Right hindlimb (tissue), 1 donor: ENCODE measurements at regions not wholly inside any gene's neighbourhood (a gene's known extent, or its start where the extent isn't known, plus 50 kb on each side); places are given as distances from the start of the nearest gene placed in this dataset.
"Not testable (repeated sequence)": the region's sequence is repeated elsewhere in the genome, so short reads cannot be mapped to it uniquely, and the experiment has no call there.

ENCODE experiments used
- DNase-seq: peaks from one replicate; pipeline ENCODE4 v3.0.0-alpha.2; 2018

DNA sequence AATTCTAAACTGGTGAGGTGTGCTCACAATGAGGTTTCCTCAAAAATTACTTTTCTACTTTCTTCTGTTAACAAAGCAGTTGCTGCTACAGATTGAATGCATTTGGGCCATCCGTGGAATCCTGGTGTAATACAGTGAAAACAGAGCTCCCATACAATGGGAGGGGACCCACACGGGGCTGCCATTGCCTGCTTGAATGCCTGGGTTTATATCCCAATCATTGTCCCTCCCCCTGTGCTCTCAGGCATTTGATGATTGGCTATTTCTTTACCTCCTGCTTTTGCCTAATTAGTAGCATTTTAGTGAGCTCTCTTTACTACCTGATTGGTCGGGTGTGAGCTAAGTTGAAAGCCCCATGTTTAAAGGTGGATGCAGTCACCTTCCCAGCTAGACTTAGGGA is 52.9 kb upstream of the CSF1 start:
- DNase-seq: not testable (repeated sequence)

DNA sequence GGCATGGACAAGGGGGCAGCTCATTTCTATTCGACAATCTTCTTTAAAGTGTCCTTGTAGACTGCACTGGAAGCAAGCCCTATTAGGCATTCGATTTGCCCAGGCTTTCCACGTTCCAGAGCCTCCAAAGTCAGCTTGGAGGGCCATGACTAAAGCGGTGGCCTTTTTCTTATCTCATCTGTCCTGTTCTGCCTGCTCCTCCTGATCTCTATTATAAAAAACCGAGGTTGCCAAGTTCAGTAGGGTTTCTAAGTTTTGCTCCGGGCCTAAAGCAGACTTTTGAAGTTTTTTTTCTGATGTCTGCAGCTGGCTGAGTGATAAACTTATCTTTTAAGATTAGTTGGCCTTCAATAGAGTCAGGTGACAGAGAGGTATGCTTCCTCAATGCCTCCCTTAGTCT is 54.7 kb upstream of the CSF1 start:
- DNase-seq: not testable (repeated sequence)

DNA sequence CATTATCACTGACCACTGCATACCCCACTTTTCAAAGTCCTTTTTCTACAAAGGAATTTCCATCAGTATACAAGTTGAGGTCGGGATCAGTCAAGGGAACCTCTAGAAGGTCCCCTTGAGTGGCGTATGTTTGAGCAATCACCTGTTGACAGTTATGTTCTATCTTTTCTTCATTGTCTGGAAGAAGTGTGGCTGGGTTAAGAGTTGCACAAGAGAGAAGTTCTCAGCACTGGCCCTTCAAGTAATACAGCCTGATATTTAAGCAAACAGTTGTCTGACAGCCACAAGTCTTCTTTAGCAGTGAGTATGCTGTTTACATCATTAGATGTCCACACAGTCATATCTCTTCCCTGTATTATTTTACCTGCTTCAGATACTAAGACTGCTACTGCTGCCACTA is 56.7 kb upstream of the CSF1 start:
- DNase-seq: not testable (repeated sequence)

DNA sequence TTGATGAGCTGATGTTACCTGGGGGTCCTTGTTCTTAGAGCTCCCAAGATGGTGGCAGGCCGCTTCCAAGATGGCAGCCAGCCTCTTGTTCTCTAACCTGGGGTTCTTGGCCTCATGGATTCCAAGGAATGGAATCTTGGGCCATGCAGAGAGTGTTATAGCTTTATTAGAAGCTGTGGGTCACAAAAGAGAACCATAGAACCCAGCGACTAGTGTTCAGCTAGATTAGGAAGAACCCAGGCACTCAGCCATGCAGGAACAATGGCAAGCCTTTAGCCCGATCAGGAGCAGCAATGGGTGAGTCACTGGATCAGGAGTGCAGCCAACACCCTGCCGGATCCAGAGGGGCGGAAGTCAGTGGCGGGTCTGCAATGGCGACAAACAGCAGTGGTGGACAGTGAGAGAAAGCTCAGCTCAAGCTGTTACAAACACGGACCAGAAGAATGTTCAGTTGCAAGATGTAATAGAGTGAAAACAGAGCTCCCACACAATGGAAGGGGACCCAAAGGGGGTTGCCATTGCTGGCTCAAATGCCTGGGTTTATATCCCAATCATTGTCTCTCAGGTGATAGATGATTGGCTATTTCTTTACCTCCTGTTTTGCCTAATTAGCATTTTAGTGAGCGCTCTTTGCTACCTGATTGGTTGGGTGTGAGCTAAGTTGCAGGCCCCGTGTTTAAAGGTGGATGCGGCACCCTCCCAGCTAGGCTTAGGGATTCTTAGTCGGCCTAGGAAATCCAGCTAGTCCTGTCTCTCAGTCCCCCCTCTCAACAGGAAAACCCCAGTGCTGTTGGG is 58.2 kb upstream of the CSF1 start:
- DNase-seq: not testable (repeated sequence)

DNA sequence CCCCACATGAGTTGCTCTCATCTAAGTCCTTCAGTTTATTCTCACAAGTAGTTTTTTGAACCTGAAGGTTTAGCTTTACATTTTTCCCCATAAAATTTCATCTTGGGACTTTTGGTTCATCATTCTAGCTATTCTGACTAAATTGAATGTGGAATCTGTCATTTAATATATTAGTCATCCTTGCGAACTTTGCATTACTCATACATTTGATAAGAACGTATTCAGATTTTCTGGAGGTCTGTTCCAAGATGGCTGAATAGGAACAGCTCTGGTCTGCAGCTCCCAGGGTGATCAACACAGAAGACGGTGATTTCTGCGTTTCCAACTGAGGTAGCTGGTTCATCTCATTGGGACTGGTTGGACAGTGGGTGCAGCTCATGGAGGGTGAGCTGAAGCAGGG is 59.8 kb upstream of the CSF1 start:
- DNase-seq: no peak

DNA sequence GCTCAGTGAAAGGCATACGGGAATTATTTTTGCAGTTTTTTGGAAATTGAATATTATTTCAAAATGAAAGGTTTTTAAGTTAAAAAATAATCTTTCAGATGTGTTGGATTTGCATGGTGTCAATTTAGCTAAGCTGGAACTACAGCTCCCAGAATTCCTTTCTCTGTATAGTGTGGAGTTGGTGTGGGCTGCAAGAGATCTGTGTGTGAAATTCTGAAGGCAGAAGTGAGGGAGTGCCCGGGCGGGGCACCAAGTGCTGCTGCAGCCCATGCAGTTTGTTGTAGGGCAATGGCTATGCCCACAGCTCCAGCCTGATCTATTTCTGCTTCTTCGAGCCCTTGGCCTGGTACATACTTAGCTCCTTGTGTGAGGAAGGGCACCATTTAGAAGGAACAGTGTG is 60.5 kb upstream of the CSF1 start:
- DNase-seq: no peak

DNA sequence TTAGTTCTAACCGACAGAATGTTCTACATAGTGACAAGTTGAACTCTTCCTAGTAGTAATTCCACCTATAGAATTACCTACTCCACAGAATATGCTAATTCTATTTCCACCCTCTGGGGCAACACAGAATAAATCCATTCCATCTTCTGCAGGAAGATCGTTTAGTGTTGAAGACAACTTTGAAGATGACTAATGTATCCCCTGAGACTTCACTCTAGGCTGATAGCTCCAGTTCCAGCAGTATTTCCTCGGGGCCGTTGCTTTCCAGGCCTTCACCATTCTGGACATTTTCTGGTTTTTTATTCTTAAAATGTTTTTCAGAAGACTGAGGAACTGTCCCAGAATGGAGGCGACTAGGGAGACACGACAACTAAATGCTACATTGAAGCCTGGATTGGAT is 61.0 kb upstream of the CSF1 start:
- DNase-seq: no peak

DNA sequence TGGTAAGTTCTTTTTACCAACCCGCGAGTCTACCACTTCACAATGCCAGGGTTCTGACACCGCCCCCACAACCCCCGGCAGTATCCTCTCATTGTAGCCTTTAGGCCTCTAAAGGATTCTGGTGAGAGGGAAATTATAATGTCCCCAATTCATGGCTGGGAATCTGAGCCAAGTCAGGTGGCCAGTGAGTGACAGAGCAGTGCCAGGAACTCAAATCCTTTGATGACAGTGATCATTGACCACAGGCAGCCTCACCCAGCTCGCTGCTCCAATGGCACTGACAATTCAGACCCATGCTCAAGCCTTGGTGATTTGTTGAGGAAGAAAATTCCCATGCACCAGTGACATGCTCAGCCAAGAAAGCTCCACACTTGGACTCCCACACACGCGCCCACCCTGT is 63.4 kb upstream of the CSF1 start:
- no peak for DNase-seq

DNA sequence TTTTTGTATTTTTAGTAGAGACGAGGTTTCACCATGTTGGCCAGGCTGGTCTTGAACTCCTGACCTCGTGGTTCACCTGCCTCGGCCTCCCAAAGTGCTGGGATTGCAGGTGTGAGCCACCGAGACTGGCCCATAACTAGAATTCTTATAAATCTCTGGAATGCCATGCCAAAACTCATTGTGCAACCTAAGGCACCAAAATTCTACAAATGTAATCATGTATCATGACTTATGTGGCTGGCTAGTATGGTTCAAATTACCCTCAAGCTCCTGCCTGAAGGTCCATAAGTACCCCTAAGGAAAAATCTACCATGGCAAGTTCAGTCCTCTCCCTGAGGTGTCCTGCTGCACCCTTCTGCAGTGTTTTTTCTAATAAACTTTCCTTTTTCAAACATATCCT is 63.8 kb upstream of the CSF1 start:
- DNase-seq: no peak

DNA sequence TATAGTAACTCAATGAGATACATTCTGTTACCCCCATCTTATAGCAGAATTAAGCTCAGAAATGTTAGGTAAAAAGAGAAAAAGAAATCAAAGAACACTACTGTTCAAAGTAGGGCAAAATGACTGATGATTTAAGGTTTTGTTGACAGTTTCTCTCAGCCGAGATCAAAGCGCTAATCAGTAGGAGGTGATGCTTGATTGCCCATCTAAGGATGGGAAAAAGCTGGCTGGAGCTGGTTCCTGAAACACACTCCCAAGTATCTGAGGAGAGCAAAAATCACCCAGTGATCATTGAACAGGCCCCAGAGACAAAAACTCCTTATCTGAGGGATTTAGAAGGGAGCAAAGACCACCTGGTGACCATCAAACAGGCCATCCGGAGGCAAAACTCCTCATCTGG is 64.5 kb upstream of the CSF1 start:
- no peak for DNase-seq

DNA sequence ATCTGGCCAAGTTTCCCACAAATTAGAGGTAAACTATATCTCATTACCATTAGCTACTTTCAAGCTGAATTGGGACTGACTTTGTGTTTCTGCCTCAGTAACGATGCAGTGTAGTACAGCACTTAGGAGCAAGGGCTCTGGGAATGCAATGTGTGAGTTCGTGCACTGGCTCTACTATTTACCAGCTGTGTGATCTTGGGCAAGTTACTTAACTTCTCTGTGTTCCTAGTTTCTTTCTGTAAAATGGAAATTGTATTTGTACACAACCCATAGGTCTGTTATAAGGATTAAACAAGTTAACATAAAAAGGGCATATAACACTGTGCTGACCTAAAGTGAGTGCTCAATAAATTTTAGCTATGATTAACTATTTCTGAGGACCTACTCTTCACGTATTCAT is 65.0 kb upstream of the CSF1 start:
- no peak for DNase-seq

DNA sequence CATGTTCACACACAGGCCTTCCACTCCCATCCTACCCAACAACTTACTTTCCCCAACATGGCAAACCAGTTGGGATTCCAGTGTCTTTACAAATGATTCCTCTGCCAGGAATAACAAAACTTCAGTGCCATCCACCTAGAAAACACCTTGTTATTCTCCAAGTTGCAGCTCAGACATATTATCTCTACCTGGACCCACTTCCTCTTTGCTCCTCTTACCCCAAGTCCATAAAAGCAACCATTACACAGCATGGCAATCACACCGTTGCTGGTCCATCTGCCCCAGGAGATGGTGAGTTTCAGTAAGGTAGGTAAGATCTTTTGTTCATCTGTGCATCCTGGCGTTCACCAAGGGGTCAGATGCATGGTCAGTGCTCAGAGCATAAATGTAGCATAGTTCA is 66.0 kb upstream of the CSF1 start:
- no peak for DNase-seq

DNA sequence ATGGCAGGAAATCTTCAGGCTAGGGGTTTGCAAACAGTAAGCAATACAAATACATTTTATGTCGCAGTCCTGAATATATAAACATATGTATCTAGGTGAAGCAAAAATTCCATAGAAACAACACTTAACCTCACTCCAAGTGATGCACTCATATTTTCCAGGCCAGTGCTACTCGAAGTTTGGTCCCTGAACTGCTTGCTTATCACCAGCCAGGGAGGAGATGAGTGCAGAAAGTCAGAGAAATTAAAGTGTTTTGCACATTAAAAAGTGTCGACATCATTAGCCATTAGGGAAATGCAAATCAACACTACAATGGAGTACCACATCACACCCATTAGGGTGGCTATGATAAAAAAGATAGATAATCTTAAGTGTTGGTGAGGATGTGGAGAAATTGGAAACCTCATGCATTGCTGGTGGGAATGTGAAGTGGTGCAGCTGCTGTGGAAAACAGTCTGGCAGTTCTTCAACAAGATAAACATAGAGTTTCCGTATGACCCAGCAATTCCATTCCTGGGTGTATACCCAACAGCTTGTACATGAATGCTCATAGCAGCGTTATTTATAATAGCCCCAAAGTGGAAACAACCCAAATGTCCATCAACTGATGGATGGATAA is 70.5 kb upstream of the CSF1 start:
- no peak for DNase-seq

DNA sequence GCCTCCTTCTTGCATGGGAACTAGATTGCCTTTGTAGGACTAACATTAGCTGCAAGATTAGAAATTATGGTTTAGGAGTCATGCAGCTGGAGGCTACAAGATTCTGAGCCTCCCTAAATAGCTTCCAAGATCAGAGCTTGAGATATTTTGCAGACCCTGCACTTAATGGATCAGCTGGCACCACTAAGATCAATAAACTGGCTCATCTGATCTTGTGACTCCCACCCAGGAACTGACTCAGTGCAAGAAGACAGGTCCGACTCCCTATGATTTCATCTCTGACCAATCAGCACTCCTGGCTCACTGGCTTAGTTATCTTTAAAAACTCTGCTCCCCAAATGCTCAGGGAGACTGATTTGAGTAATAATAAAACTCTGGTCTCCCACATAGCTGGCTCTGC is 71.4 kb upstream of the CSF1 start:
- not testable (repeated sequence) for DNase-seq

DNA sequence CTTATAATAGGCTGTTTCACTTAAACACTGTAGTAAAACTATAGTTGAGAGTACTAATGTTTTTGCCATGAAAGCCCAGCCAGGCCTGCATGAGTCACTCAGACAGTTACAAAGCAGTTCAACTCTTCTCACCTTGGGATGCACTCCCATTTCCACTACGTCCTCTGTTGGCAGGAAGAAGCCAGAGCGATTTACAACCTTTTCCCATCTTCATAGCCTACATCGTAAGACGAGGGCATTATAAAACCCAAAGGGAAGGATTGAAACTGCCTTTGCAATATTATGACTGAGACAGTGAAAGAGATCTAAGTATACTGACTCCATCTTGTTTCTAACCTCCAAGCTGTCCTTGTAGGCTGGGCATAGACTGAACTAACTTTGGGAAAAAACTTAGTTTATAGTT is 71.8 kb upstream of the CSF1 start:
- no peak for DNase-seq

DNA sequence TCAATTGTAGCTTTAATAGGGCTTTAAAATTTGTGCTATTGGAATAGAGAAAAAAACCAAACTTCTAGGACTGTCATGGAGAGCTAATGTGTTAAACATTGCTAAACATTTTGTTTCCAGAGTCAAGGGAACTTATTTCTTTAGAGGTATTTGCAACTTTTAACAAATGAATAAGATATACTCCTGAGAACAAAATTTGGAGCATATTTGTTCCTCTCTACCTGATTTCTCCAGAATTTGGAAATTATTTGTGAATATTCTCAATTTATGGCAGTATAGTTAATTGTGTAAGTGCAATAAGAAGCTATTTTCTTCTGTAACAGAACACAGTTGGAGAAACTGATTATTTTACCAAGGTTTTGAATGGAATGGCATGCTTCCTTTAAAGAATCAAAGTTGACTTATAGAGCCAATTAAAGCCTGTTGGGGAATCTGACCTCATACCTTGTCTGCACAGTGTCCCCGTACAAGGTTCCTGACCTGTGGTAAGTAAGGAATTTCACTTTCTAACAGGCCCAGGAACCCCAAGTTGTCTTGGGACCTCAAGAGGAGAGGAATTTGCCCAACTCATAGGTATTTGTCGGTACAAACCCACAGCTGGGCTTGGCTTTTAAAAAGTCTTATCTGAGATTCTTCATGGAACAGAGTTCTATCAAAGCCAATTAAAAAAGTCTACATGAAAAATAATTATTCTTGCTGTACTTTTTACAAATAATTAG is 72.6 kb upstream of the CSF1 start:
- no peak for DNase-seq

DNA sequence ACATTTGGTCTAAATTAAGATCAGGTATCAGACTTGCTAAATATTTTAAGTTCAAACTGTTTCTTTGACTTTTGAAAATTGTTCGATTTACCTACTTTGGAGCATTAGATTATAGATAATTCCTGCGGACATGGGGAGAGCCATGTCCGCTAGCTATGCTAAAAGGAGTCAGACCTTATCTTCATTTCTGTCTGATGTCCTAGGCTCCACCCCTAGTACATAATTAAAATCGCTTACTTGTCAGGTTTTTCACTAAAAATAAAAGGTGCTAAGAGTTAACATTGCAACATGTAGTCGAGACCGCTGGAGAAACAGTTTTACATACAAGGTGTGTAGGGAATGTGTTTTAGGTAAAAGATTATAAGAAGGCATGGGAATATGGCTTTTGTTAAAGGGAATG is 71.9 kb upstream of the EPS8L3 start:
- DNase-seq: not testable (repeated sequence)

DNA sequence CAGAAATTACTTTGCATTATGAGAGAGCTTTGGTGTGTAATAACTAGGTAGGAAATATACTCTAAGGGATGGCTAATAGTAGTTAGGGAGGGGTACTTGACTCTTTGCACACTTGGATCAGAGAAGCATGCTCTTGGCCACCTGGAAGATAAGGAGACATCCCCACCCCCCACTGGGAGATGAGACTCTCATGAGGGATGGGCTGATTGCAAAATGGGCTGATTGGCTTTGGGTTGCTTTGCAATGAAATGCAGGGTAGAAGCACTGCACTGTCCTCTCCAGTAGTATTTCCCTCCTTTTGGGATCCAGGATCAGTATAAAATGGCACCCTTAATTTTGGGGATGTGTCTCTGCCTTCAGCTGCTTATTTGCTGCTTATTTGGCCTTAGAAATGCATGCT is 71.2 kb upstream of the EPS8L3 start:
- DNase-seq: no peak

DNA sequence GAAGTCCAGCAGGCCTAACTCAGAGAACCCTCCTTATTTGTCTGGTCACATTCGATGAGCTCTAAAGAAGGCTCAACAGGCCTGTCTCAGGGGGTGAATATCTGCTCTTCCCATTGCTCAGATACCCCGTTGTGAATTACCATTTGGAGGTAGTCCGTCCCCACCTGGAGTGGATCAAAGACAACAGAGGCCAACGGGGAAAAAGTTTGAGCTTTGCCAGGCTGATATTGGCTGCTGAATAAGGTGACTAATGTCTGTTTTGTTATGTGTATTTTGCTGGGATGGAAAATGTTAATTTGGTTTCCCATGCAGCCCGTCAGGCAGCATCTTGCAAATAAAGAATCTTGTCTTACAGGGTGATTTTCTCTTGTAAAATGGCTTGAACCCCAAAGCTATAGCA is 69.2 kb upstream of the EPS8L3 start:
- no peak for DNase-seq

DNA sequence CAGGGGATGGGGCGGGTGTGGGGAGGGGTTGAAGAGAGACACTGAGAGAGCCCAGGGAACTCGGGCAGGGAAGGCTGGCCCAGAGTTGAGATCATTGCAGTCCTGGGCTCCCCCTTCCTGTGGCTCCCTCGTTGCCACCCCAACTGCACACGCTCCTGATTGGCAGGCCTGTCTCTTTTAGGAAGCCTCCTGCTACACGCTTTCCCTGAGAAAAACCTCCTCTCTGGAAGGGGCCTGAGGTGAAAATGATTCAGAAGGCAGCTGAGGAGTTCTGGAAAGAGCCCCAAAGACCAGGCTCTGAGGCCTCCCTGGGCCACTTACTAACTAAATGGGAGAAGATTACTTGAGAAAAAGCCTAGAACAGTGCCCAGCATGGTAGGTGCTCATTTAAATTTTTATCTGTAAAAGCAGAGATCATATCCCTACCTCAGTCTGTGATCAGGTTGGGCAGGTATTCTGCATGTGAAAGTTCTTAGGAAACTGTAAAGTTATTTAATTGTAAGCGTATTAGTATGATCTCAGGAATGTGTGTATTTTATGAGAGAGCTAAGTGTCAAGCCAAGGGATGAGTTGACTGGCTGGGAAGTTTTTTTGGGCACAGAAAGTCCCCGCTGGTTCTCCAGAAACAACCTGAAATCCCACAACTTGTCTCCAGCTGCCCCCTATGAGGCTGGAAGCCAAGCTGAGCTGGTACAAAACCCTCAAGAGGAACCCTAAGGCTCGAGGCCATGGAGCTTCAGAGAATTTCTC is 65.2 kb upstream of the EPS8L3 start:
- DNase-seq: no peak

DNA sequence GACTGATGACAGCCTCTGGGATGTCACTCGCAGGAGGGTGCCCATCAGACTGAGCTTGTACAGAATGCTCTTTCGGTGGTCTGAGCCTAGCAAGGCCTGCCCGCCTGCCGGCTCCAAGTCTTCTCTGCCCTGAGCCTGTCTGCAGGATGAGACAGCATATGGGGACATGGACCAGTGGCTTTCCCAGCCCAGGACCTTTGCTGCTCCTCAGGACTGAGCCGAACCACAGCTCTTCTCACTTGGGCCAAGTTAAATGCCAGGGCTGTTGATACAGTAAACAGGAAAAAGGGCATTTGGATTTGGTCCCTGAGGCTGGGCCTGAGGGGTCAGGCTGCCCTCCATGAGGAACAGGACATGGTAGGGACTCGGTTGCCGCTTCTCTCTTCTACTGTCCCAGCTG is 64.3 kb upstream of the EPS8L3 start:
- no peak for DNase-seq

DNA sequence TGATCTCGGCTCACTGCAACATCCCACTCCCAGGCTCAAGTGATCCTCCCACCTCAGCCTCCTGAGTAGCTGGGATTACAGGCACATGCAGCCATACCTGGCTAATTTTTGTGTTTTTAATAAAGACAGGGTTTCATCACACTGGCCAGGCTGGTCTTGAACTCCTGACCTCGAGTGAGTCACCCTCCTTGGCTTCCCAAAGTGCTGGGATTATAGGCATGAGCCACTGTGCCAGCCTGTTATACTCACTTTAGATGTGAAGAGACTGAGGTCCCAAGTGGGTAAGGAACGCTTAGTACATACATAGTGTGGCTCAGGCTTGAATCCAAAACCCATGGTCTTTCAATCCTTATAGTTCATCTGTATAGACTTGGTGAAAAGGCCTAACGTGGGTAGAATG is 63.7 kb upstream of the EPS8L3 start:
- DNase-seq: no peak

DNA sequence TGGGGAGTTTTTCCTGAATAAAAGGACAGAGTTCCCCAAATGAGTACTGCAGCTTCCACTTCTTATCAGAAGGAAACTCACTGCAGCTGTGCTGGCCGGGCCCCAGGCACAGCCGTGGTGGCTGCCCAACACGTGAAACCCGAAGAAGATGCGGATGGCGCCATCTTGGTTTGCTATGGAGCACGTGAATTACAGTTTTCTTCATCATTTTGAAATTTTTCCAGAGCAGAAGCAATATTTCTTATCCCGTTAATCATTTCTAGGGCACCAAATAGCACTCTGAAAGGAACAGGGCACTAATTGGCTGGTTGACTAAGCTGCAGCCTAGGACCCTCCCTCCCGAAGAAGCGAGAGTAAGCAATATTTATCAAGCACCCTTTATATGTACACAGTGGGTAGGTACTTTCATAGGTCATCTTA is 63.2 kb upstream of the EPS8L3 start:
- no peak for DNase-seq

DNA sequence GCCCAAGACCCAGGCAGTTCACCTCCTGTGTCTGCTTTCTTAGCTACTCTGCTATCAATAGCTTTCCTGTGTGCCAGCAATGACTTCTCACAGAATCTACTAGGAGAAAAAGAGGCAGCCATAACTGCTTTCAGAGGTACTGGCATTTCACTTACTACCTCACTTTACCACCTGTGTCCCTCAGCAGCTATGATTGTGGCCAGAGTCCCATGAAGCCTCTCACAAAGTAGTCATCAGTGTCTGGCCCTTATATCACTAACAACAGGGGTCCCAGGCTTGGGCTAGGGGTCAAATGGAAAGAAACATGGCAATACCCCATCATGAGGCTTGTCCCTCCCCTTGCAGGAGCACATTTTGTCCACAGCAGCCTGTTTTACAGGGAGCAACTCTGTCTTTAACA is 62.7 kb upstream of the EPS8L3 start:
- no peak for DNase-seq
